GM12892 (cell line): ENCODE measurements at regions not wholly inside any gene's neighbourhood (a gene's known extent, or its start where the extent isn't known, plus 50 kb on each side); places are given as distances from the start of the nearest gene placed in this dataset.

Experiments used
- DNase-seq: peaks from one replicate; pipeline ENCODE4 v3.0.0; 2011; ENCODE audit not compliant: insufficient read length
- FAIRE-seq: peaks from 2 replicates; lab custom pipeline; 2011; peaks lifted over from hg19 to GRCh38; lab: Jason Lieb, UNC
- POLR2A ChIP-seq: IDR thresholded peaks from 2 replicates; pipeline ENCODE4 v1.6.1; 2011; ENCODE audit warnings: low read depth, low read length, control low read depth
- POLR2AphosphoS5 ChIP-seq: IDR thresholded peaks from 2 replicates; pipeline ENCODE4 v1.6.1; 2011; ENCODE audit warnings: low read depth, low read length, control low read depth
- TAF1 ChIP-seq: IDR thresholded peaks from 2 replicates; pipeline ENCODE4 v1.6.1; 2011; ENCODE audit warnings: low read depth, mild to moderate bottlenecking, control low read depth, low read length, borderline replicate concordance

- TF ChIP-seq POLR2A = no peak
- TF ChIP-seq TAF1 = no peak
- no peak for TF ChIP-seq POLR2AphosphoS5
- DNase-seq (no peak), FAIRE-seq (no peak)
Measured at GRCh38 chr9:105968811-105969466, 274.6 kb downstream of the TMEM38B start.

GRCh38 chr9:105969636-105970035, 275.3 kb downstream of the TMEM38B start:
- TF ChIP-seq POLR2A = no peak
- TF ChIP-seq TAF1 = no peak
- TF ChIP-seq POLR2AphosphoS5 = no peak
- DNase-seq (no peak), FAIRE-seq (no peak)

- DNase-seq = no peak
- FAIRE-seq = no peak
- TF ChIP-seq POLR2A = no peak
- TF ChIP-seq TAF1 = no peak
- no peak for TF ChIP-seq POLR2AphosphoS5
Measured at GRCh38 chr9:105971986-105972385, 277.6 kb downstream of the TMEM38B start.

- DNase-seq = no peak
- no peak for FAIRE-seq
- TF ChIP-seq POLR2A (no peak), TAF1 (no peak), POLR2AphosphoS5 (no peak)
Measured at GRCh38 chr9:105972466-105973204, 278.3 kb downstream of the TMEM38B start.

GRCh38 chr9:105973951-105974351, 279.6 kb downstream of the TMEM38B start:
- DNase-seq (no peak), FAIRE-seq (no peak)
- TF ChIP-seq TAF1 (no peak), POLR2AphosphoS5 (no peak), POLR2A (no peak)

GRCh38 chr9:105975886-105976645, 281.7 kb downstream of the TMEM38B start:
- FAIRE-seq = no peak
- TF ChIP-seq POLR2AphosphoS5 = no peak
- TF ChIP-seq POLR2A = no peak
- no peak for TF ChIP-seq TAF1
- DNase-seq = no peak

GRCh38 chr9:105978336-105978735, 284.0 kb downstream of the TMEM38B start:
- no peak for FAIRE-seq
- TF ChIP-seq TAF1 (no peak), POLR2A (no peak), POLR2AphosphoS5 (no peak)
- no peak for DNase-seq

GRCh38 chr9:105978826-105979225, 284.5 kb downstream of the TMEM38B start:
- DNase-seq (no peak), FAIRE-seq (no peak)
- TF ChIP-seq POLR2AphosphoS5 (no peak), TAF1 (no peak), POLR2A (no peak)

- DNase-seq (no peak), FAIRE-seq (no peak)
- TF ChIP-seq POLR2AphosphoS5 = no peak
- no peak for TF ChIP-seq POLR2A
- TF ChIP-seq TAF1 = no peak
Measured at GRCh38 chr9:105979290-105979689, 284.9 kb downstream of the TMEM38B start.

GRCh38 chr9:105984714-105985113, 290.4 kb downstream of the TMEM38B start:
- DNase-seq (no peak), FAIRE-seq (no peak)
- TF ChIP-seq POLR2AphosphoS5 (no peak), TAF1 (no peak)

GRCh38 chr9:105993116-105993854, 298.9 kb downstream of the TMEM38B start:
- no peak for FAIRE-seq
- TF ChIP-seq POLR2A (no peak), POLR2AphosphoS5 (no peak), TAF1 (no peak)
- no peak for DNase-seq
